A549 (cell line): ENCODE measurements at regions not wholly inside any gene's neighbourhood (a gene's known extent, or its start where the extent isn't known, plus 50 kb on each side); places are given as distances from the start of the nearest gene placed in this dataset.

Experiments
- CTCF ChIP-seq: fragments of >200 bp; sonication (Bioruptor Twin); formaldehyde crosslinking; IDR thresholded peaks from 3 replicates; pipeline ENCODE4 v1.5.1; 2016
- MAZ ChIP-seq: fragments of 150-350 bp; IDR thresholded peaks from 2 replicates; pipeline ENCODE4 v1.6.1; 2014; ENCODE audit warnings: antibody characterized with exemption, low read depth, low read length, borderline replicate concordance

GRCh38 chr5:51694826-51695225 lies 311.6 kb downstream of the ISL1 start:
- TF ChIP-seq CTCF (no peak), MAZ (no peak)
